GM03348 (cell line): ENCODE measurements at regions not wholly inside any gene's neighbourhood (a gene's known extent, or its start where the extent isn't known, plus 50 kb on each side); places are given as distances from the start of the nearest gene placed in this dataset.

ENCODE experiments used
- DNase-seq: peaks from one replicate; pipeline ENCODE4 v3.0.0; 2012; ENCODE audit warnings: low spot score

DNA sequence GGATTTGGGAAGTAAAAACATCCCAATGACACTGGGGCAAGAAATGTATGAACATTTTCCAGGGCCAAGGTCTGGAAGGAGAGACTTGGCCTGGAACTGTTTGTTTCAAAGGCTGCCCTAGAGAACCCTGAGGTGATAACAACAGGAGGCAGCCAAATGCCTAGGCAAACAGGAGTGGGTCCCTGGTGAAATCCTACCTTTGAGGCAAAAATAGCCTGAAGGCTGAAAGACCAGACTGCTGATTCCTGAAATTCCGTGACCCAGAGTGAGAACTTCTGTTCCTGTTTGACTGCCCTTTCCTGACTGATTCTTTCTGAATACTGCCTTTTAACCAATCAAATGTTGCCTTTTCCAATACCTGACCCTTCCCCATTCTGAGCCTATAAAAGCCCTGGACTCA, 196.4 kb downstream of the NSUN3 start:
- no peak for DNase-seq

DNA sequence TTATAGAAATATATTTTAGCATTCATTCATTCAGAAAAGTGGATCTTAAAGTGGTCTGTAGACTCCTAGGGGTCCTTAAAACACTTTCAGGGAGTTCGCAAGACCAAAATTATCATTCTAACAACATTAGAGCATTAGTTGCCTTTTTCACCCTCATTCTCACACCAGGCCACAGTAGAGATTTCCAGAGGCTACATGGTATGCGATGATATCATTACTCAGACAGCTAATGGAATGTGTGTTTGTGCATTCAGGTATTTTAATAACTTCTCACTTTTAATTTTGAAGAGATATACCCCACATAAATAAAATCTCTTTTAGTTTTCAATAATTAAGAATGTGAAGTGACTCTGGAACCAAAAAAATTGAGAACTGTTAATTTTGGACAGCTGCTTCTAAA, 206.9 kb downstream of the NSUN3 start:
- DNase-seq = peak; percentile 16

DNA sequence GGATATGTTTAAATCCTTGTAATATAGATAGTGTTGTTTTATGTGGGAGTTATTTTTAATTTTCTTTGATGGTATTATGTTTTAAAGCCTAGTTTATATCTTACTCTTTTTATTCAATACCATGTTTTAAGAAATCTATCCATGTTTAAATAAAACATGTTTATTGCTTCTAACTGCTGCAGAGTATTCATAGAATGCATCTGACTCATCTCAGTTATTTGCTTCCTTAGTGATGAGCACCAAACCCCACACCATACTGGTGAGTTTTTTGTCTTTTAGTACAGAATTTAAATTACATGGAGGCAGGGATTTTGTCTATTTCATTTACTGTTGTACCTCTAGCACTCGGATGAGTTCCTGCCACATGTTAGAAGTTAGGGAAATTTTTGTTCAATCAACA, 209.2 kb downstream of the NSUN3 start:
- DNase-seq = no peak

DNA sequence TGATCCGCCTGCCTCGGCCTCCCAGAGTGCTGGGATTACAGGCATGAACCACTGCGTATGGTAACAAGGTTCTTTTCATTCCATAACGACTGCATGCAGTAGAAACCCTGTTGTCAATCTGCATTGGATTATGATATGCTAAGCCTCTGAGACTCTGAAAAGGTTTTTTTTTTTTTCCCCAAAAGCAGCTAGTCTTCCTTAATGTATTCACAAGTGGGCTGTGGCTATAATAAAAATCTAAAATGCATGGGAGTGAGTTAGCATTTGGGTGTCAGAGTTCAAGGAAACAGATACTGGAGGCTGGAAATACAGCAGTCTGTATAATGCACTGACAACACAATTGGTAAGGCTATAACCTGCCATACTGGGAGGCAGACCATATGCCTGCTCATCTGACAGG, 218.1 kb downstream of the NSUN3 start:
- DNase-seq = no peak

DNA sequence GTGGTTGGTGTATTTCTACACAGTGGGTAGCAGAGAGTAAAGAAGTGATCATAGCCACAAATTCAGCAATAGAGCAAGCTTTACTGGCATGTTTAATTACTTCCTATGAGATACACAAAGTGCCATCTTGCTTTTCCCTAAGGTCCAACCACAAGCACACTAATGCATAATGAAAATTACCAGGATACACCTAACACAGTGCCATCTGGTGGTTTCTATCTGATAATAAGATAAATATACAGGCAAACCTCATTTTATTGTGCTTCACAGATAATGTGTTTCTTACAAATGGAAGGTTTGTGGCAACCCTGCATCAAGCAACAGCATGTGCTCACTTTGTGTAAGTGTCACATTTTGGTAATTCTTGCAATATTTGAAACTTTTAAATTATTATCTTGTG, 223.0 kb downstream of the NSUN3 start:
- no peak for DNase-seq

- DNase-seq = no peak
These were observed 228.8 kb downstream of the NSUN3 start for GRCh38 chr3:94291686-94292085.

DNA sequence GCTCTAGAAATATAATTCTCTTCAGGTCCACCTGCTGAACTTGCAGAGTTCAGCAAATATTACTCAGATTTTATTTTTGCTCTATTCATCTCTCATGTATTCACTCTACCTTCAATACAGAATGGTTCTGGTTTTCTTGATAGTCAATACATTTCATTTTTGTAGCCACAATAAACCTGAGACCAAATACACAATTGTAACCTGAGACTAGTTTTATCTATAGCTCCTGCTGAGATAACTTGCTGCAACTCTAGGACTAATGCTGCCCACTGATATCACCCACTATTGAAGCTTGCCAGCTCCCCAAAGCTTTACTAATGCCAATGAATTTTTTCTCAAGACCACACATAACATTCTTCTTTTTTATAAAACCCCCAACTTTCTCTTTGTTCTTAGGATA, 229.3 kb downstream of the NSUN3 start:
- DNase-seq = no peak

DNA sequence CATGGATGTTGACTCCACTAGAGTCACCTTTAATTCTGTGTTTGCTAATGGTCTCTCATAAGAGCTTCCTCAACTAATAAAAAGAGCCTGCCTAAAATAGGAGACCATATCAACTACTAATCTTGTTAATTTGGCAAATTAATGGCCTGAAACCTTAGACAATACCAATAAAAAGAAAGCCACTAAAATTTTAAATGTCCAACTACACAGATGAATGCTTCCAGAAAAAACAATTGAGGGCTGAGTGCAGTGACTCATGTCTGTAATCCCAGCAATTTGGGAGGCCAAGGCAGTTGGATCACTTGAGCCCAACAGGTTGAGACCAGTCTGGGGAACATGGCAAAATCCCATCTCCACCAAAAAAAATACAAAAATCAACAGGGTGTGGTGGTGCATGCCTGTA, 230.9 kb downstream of the NSUN3 start:
- DNase-seq = no peak

GRCh38 chr3:94294806-94295205, 231.9 kb downstream of the NSUN3 start:
- no peak for DNase-seq

- no peak for DNase-seq
These were observed 236.9 kb downstream of the NSUN3 start for GRCh38 chr3:94299716-94300115.

GRCh38 chr3:94301366-94301765, 238.5 kb downstream of the NSUN3 start:
- no peak for DNase-seq

GRCh38 chr3:94303266-94303665, 240.4 kb downstream of the NSUN3 start:
- DNase-seq = no peak

DNA sequence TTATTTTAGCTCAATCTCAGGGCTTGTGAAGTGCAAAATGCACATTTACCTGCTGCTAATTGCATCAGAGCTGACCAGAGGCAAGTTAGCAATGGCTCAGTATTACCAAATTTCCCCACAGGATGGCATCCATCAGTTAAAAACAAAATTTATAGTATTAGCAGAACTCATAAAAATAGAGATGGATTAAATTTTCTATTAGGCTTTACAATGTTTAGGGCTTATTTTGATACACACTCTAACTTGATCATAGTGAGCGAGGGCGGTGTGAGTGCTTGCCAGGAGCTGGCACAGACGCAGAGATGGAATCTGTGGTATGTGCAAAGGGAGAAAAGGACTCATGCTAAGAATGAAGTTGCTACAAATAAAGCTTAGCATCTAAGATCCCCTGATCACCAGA, 241.0 kb downstream of the NSUN3 start:
- peak; percentile 32 for DNase-seq

DNA sequence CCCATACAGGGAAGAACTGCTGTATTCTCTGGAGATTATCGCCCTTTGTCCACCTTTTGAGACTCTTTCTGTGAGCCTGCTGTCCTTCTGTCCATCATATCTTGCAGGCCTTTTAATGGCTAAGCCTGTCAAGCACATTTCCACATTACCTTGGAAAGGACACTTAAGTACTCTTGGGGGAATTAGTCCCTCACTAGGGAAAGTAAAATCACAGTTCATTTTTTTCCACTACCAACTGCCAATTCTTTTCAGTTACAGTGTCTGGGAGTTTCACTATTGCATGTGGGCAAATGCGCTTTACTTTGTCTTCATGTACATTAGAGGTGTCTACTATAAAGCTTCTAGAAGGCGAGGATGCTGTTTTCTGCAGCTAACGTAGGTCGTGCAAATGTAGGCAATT, 242.1 kb downstream of the NSUN3 start:
- no peak for DNase-seq

GRCh38 chr3:94305835-94306611, 243.2 kb downstream of the NSUN3 start:
- DNase-seq = no peak

DNA sequence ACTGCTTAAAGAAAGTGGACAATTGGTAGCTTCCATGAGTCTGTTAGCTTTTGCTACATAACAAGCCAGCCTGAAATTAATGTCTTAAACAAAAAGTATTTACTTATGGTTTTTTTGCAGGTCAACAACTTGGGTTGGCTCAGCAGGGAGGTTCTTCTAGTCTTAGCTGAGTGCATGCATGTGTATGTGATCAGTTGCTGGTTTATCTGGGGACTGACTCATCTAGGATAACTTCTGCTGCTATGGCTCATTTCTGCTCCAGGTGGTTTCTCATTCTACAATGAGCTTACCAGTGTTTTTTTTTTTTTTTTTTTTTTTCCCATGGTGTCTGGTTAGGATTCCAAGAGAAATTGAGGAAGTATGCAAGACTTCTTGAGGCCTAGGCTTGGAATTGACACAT, 244.7 kb downstream of the NSUN3 start:
- DNase-seq = no peak

GRCh38 chr3:94308767-94309166, 245.9 kb downstream of the NSUN3 start:
- no peak for DNase-seq

DNA sequence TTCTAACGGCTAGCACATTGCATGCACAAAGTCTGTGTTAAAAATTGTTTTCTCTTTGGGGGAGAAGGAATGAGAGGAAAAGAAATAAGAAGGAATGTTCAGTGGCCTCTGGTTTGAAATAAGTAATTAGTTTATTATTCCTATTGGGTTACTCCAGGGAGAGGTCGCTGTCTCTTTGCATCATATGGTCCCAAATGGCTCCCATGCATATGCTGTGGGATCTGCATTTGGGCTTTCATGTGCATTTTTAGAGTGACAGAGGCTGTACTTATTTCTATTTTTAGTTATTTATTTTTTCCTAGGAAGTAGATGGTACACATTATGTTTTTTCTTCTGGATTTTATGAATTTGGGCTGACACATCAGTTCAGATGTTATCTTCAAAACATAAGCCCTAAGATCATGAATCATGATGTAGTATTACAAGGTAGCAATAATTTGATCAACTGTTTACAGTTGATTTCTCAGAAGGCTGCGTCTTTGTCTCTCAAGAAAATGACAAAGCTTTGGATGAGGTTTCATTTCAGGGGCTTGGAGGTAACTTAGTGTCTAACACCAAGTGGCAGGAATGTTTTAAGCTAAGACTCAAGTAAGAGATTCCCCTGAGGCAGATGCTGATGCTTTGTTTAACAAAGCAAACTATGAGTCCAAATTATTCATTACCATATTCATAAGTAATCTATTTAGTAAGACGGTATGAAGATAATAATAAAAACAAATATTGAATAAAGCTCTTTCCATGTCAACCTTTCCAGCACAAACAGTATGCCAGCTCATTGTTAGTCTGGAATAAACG, 247.7 kb downstream of the NSUN3 start:
- no peak for DNase-seq

GRCh38 chr3:94311651-94312050, 248.8 kb downstream of the NSUN3 start:
- DNase-seq = no peak

GRCh38 chr3:94314218-94314883, 251.5 kb downstream of the NSUN3 start:
- no peak for DNase-seq

- DNase-seq = no peak
These were observed 254.2 kb downstream of the NSUN3 start for GRCh38 chr3:94317017-94317416.

DNA sequence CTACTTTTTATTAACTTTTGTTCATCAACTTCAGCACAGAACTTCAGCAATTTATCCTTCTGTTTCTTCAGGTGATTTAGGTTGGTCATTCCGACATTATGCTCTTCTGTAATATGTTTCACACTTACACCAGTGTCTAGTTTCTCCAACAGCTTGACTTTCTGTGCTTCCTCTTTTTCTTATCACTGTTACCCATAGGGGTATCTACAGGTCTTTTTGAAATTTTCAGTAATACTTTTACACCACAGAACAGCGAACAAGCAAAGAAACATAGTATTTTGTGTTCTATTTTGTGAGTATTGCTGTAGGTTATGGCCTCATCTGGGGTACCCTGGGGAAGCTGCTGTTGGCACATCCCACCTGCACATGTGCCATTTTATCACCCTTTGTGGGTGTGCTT, 260.7 kb downstream of the NSUN3 start:
- DNase-seq = no peak

- no peak for DNase-seq
These were observed 269.0 kb downstream of the NSUN3 start for GRCh38 chr3:94331831-94332230.
